ENCODE measurements at regions not wholly inside any gene's neighbourhood (a gene's known extent, or its start where the extent isn't known, plus 50 kb on each side); places are given as distances from the start of the nearest gene placed in this dataset.
"Not testable (repeated sequence)": the region's sequence is repeated elsewhere in the genome, so short reads cannot be mapped to it uniquely, and the experiment has no call there.

- no peak for DNase-seq (ENCODE audit: low read depth in 3 of 3)
Observed at GRCh38 chr9:28464481-28465216, 891.4 kb upstream of the C9orf72 start.

GRCh38 chr9:28471261-28471660 lies 898.0 kb upstream of the C9orf72 start:
- no peak for DNase-seq (ENCODE audit: low read depth in 3 of 3)

GRCh38 chr9:28487561-28487960 lies 914.3 kb upstream of the C9orf72 start:
- no peak for DNase-seq (ENCODE audit: low read depth in 3 of 3)

- DNase-seq (ENCODE audit: low read depth in 3 of 3): no peak
Observed at GRCh38 chr9:28491121-28491520, 917.8 kb upstream of the C9orf72 start.

GRCh38 chr9:28498168-28498567 lies 924.9 kb upstream of the C9orf72 start:
- not testable (repeated sequence) for DNase-seq (ENCODE audit: low read depth in 3 of 3)

GRCh38 chr9:28502189-28502588 lies 928.9 kb upstream of the C9orf72 start:
- DNase-seq (ENCODE audit: low read depth in 3 of 3): no peak

- DNase-seq (ENCODE audit: low read depth in 3 of 3): no peak
Observed at GRCh38 chr9:28502741-28503140, 929.5 kb upstream of the C9orf72 start.

- DNase-seq (ENCODE audit: low read depth in 3 of 3): no peak
Observed at GRCh38 chr9:28503573-28503972, 930.3 kb upstream of the C9orf72 start.

- DNase-seq (ENCODE audit: low read depth in 3 of 3): no peak
Observed at GRCh38 chr9:28518439-28518838, 945.2 kb upstream of the C9orf72 start.

- not testable (repeated sequence) for DNase-seq (ENCODE audit: low read depth in 3 of 3)
Observed at GRCh38 chr9:28524309-28524708, 951.0 kb upstream of the C9orf72 start.

GRCh38 chr9:28528049-28528448 lies 954.8 kb upstream of the C9orf72 start:
- DNase-seq (ENCODE audit: low read depth in 3 of 3): no peak

- DNase-seq (ENCODE audit: low read depth in 3 of 3): no peak
Observed at GRCh38 chr9:28538132-28538531, 964.9 kb upstream of the C9orf72 start.

GRCh38 chr9:28539434-28540070 lies 966.3 kb upstream of the C9orf72 start:
- DNase-seq (ENCODE audit: low read depth in 3 of 3): no peak

GRCh38 chr9:28542928-28543327 lies 969.6 kb upstream of the C9orf72 start:
- DNase-seq (ENCODE audit: low read depth in 3 of 3): no peak

GRCh38 chr9:28547527-28547926 lies 974.2 kb upstream of the C9orf72 start:
- no peak for DNase-seq (ENCODE audit: low read depth in 3 of 3)

GRCh38 chr9:28563291-28563934 lies 990.1 kb upstream of the C9orf72 start:
- DNase-seq (ENCODE audit: low read depth in 3 of 3): no peak

- no peak for DNase-seq (ENCODE audit: low read depth in 3 of 3)
Observed at GRCh38 chr9:28583832-28584231, 1010.6 kb upstream of the C9orf72 start.

GRCh38 chr9:28584542-28584941 lies 1011.3 kb upstream of the C9orf72 start:
- DNase-seq (ENCODE audit: low read depth in 3 of 3): no peak

GRCh38 chr9:28587052-28587451 lies 1013.8 kb upstream of the C9orf72 start:
- DNase-seq (ENCODE audit: low read depth in 3 of 3): no peak

- no peak for DNase-seq (ENCODE audit: low read depth in 3 of 3)
Observed at GRCh38 chr9:28598408-28598807, 1025.1 kb upstream of the C9orf72 start.

- DNase-seq (ENCODE audit: low read depth in 3 of 3): no peak
Observed at GRCh38 chr9:28600226-28600625, 1026.9 kb upstream of the C9orf72 start.

- no peak for DNase-seq (ENCODE audit: low read depth in 3 of 3)
Observed at GRCh38 chr9:28607843-28608242, 1034.6 kb upstream of the C9orf72 start.

- DNase-seq (ENCODE audit: low read depth in 3 of 3): no peak
Observed at GRCh38 chr9:28610339-28610738, 1037.1 kb upstream of the C9orf72 start.

All from stimulated activated CD4-positive, alpha-beta T cell treated with anti-CD3 and anti-CD28 coated beads, TNF-alpha, amount 100 ng/mL, for 24 hours (primary cell).